SK-N-SH (cell line): ENCODE measurements at regions not wholly inside any gene's neighbourhood (a gene's known extent, or its start where the extent isn't known, plus 50 kb on each side); places are given as distances from the start of the nearest gene placed in this dataset.

Source experiments
- CTCF ChIA-PET: fragments of 300-600, 350-600 bp; formaldehyde crosslinking; extraction: SDS; loops from one replicate; lab custom pipeline; 2021; lab: Yijun Ruan, JAX
- POLR2A ChIA-PET: fragments of 350-600 bp; sonication (Branson Sonifier 250); formaldehyde crosslinking; extraction: SDS; loops from one replicate; lab custom pipeline; 2020; ENCODE audit warnings: antibody characterized with exemption, inconsistent platforms; lab: Yijun Ruan, JAX
- DNase-seq: peaks from one replicate; pipeline ENCODE4 v3.0.0; 2012
- H2AFZ ChIP-seq: fragments of 200-600 bp; sonication (generic); 2 replicates; pipeline ENCODE4 v1.8.1; 2016; ENCODE audit warnings: antibody characterized with exemption, mild to moderate bottlenecking, low read depth
- H3F3A ChIP-seq: fragments of 200-600 bp; sonication (generic); replicated peaks from 2 replicates; pipeline ENCODE3; 2016; ENCODE audit warnings: antibody characterized with exemption, mild to moderate bottlenecking; ENCODE audit not compliant: insufficient read depth
- H3K27ac ChIP-seq, 2 experiments: fragments of 200-500 bp in 1 of 2; fragments of 200-600 bp in 1 of 2; sonication (Bioruptor generic) in 1 of 2; sonication (generic), shearing (Covaris generic) in 1 of 2; 2 replicates each; pipeline versions ENCODE4 v1.5.1 to v1.6.1; 2014 to 2016; ENCODE audit warnings: low read depth in 2 of 2, inconsistent platforms in 1 of 2, low read length in 1 of 2, mild to moderate bottlenecking in 1 of 2, mixed read lengths in 1 of 2
- H3K27me3 ChIP-seq: fragments of 200-600 bp; sonication (generic), shearing (Covaris generic); 2 replicates; pipeline ENCODE4 v1.6.1; 2016; ENCODE audit warnings: mixed run types; ENCODE audit not compliant: insufficient read depth
- H3K36me3 ChIP-seq, 2 experiments: fragments of 200-500 bp in 1 of 2; fragments of 200-600 bp in 1 of 2; sonication (Bioruptor generic) in 1 of 2; sonication (generic) in 1 of 2; replicated peaks in 1 of 2; 2 replicates each; pipeline versions ENCODE3 to v1.5.1; 2014 to 2016; ENCODE audit warnings: low read length in 1 of 2, mild to moderate bottlenecking in 1 of 2; ENCODE audit not compliant: insufficient read depth in 2 of 2, control insufficient read depth in 1 of 2
- H3K4me1 ChIP-seq, 2 experiments: fragments of 200-500 bp in 1 of 2; fragments of 200-600 bp in 1 of 2; sonication (Bioruptor generic) in 1 of 2; sonication (generic), shearing (Covaris generic) in 1 of 2; 2 replicates each; pipeline versions ENCODE4 v1.5.1 to v1.6.1; 2014 to 2016; ENCODE audit warnings: low read depth in 1 of 2, low read length in 1 of 2, mixed run types in 1 of 2; ENCODE audit not compliant: insufficient read depth in 2 of 2, control insufficient read depth in 1 of 2
- H3K4me2 ChIP-seq: fragments of 200-600 bp; sonication (generic), shearing (Covaris generic); 2 replicates; pipeline ENCODE4 v1.6.1; 2017; ENCODE audit warnings: mixed run types
- H3K4me3 ChIP-seq, 2 experiments: fragments of 200-500 bp in 1 of 2; fragments of 200-600 bp in 1 of 2; sonication (Bioruptor generic) in 1 of 2; sonication (generic), shearing (Covaris generic) in 1 of 2; 2 replicates each; pipeline versions ENCODE4 v1.5.1 to v1.8.1; 2014 to 2016; ENCODE audit warnings: low read depth in 2 of 2, inconsistent platforms in 1 of 2, low read length in 1 of 2, mild to moderate bottlenecking in 1 of 2, mixed read lengths in 1 of 2, moderate library complexity in 1 of 2
- H3K79me2 ChIP-seq: fragments of 200-600 bp; sonication (generic); 2 replicates; pipeline ENCODE4 v1.8.1; 2017; ENCODE audit warnings: mild to moderate bottlenecking; ENCODE audit not compliant: insufficient read depth
- H3K9ac ChIP-seq: fragments of 200-600 bp; sonication (generic); 2 replicates; pipeline ENCODE4 v1.6.1; 2017; ENCODE audit warnings: mixed run types
- H3K9me2 ChIP-seq: fragments of 200-600 bp; sonication (generic); 2 replicates; pipeline ENCODE4 v1.6.1; 2017; ENCODE audit warnings: mixed run types
- H3K9me3 ChIP-seq: fragments of 200-600 bp; sonication (generic); 2 replicates; pipeline ENCODE4 v1.6.1; 2017; ENCODE audit warnings: mixed run types, mild to moderate bottlenecking, moderate library complexity
- H4K20me1 ChIP-seq: fragments of 200-600 bp; sonication (generic); 2 replicates; pipeline ENCODE4 v1.6.1; 2017; ENCODE audit warnings: mild to moderate bottlenecking, mixed run types; ENCODE audit not compliant: insufficient read depth
- GABPA ChIP-seq: IDR thresholded peaks from 2 replicates; pipeline ENCODE4 v1.4.0; 2012; ENCODE audit warnings: low read depth, mild to moderate bottlenecking
- GATA2 ChIP-seq: sonication (generic); formaldehyde crosslinking; IDR thresholded peaks from 2 replicates; pipeline ENCODE4 v1.5.0; 2020; ENCODE audit warnings: mild to moderate bottlenecking, missing genetic modification reagents
- MAX ChIP-seq: IDR thresholded peaks from 2 replicates; pipeline ENCODE4 v1.4.0; 2012; ENCODE audit warnings: low read depth
- MXI1 ChIP-seq: IDR thresholded peaks from 2 replicates; pipeline ENCODE4 v1.6.1; 2012; ENCODE audit warnings: mild to moderate bottlenecking, low read depth, low read length, improper control_type of control experiment
- RFX5 ChIP-seq: IDR thresholded peaks from 2 replicates; pipeline ENCODE4 v1.6.1; 2012; ENCODE audit warnings: mild to moderate bottlenecking, improper control_type of control experiment, low read length
- RXRA ChIP-seq: IDR thresholded peaks from 2 replicates; pipeline ENCODE4 v1.4.0; 2012; ENCODE audit warnings: low read depth, mild to moderate bottlenecking, borderline replicate concordance
- SIN3A ChIP-seq: IDR thresholded peaks from 2 replicates; pipeline ENCODE4 v1.6.1; 2012; ENCODE audit warnings: low read depth, mild to moderate bottlenecking, low read length, moderate library complexity, borderline replicate concordance
- TAF1 ChIP-seq: IDR thresholded peaks from 2 replicates; pipeline ENCODE4 v1.6.1; 2012; ENCODE audit warnings: low read depth, mild to moderate bottlenecking, low read length, moderate library complexity, borderline replicate concordance
- TCF12 ChIP-seq: IDR thresholded peaks from 2 replicates; pipeline ENCODE4 v1.4.0; 2012
- TEAD4 ChIP-seq: IDR thresholded peaks from 2 replicates; pipeline ENCODE4 v1.4.0; 2012; ENCODE audit warnings: mild to moderate bottlenecking, borderline replicate concordance; ENCODE audit not compliant: insufficient read depth
- WGBS: methylation state at CpG from one replicate; pipeline ENCODE4 v1.1.6; 2017; ENCODE audit warnings: low lambda C conversion rate; 5-methylcytosine and 5-hydroxymethylcytosine counted together
- TF ChIP-seq, protein P1 (sequence below): fragments of 150-350 bp; IDR thresholded peaks from 2 replicates; pipeline ENCODE4 v1.6.1; 2016; ENCODE audit warnings: mild to moderate bottlenecking, low read depth, low read length
- TF ChIP-seq, protein P2 (sequence below): IDR thresholded peaks from 2 replicates; pipeline ENCODE4 v1.6.1; 2012; ENCODE audit warnings: mild to moderate bottlenecking, low read depth, low read length, moderate library complexity

DNA sequence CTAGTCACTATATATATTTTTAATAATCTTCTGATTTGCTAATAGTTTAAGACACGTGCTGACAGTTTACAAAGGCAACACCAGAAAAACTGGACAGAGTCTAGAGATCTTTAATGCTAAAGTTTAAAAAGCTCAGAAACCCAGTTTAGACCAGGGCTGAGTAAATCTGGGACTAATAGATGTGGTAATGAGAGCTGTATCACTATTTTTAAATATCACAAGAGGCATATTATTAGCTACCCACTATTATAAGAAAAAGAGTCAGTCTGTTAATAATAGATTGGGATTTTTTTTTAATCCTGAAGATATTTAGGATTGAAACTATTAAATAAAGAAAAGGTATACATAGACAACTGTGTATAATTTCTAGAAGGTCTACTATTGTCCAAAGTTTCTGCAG is 299.9 kb downstream of the ZEB2 start:
- TF ChIP-seq RFX5 = no peak
- TF ChIP-seq MXI1 = no peak
- CTCF ChIA-PET = no interaction called here

DNA sequence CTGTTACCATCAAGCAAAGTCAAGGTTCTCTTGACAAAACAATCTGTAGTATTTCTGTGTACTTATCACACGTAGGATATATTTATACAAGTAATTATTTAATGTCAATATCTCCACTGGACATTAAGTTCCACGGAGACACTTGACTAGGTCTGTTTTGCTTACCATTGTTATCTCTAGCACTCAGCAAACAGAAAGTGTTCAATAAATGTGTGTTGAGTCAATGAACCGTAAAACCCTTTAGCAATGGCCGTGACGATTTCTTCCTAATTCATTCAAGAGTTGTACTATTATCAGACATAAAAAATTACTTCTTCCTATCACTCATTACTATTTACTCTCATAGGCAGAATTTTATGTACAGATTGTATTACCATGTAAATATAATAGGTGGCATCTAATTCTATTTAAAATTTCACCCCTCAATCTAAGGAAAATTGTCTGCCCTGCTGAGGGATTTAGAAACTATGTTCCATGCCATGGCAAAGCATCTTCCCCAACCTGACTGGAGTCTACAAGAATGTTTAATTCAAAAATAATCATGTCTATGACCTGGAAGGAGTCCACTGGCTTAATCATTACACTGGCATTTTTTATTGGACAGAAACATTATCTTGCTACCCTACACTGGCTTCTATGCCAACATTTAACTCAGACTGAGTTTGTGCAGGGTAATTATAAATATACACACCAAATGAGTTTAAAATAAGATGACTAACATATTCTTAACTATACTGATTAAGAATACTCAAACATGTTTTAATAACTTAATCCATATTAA is 301.9 kb downstream of the ZEB2 start:
- Histone ChIP-seq H3K9ac (no peak overlapping the region), H3K4me3 (no peak overlapping the region), H3K4me2 (no peak overlapping the region), H4K20me1 (no peaks in the 10 kb centered on the region), H3K79me2 (no peaks in the 10 kb centered on the region), H3K36me3 (no peaks in the 10 kb centered on the region), H2AFZ (no peak overlapping the region), H3K27me3 (no peaks in the 10 kb centered on the region), H3K27ac (no peak overlapping the region), H3K4me1 (peaks cover 0 to 2% of the 10 kb centered on the region in 2 experiments; a peak in 2 of 4 replicates), H3K9me3 (no peaks in the 10 kb centered on the region), H3K9me2 (no peaks in the 10 kb centered on the region), H3F3A (no peaks in the 10 kb centered on the region)
- no peak for DNase-seq
- ChIA-PET POLR2A (no interaction called here), CTCF (no interaction called here)
- WGBS = 82% methylated on average over 5 of the region's 5 CpGs
- no peak for TF ChIP-seq MAX
- TF ChIP-seq, protein P1, sequence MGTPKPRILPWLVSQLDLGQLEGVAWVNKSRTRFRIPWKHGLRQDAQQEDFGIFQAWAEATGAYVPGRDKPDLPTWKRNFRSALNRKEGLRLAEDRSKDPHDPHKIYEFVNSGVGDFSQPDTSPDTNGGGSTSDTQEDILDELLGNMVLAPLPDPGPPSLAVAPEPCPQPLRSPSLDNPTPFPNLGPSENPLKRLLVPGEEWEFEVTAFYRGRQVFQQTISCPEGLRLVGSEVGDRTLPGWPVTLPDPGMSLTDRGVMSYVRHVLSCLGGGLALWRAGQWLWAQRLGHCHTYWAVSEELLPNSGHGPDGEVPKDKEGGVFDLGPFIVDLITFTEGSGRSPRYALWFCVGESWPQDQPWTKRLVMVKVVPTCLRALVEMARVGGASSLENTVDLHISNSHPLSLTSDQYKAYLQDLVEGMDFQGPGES = no peak
- no peak for TF ChIP-seq MXI1
- no peak for TF ChIP-seq TEAD4
- TF ChIP-seq TCF12 = no peak
- no peak for TF ChIP-seq RXRA
- no peak for TF ChIP-seq GATA2 (CRISPR knock-in tag)
- no peak for TF ChIP-seq GABPA
- TF ChIP-seq, protein P2, sequence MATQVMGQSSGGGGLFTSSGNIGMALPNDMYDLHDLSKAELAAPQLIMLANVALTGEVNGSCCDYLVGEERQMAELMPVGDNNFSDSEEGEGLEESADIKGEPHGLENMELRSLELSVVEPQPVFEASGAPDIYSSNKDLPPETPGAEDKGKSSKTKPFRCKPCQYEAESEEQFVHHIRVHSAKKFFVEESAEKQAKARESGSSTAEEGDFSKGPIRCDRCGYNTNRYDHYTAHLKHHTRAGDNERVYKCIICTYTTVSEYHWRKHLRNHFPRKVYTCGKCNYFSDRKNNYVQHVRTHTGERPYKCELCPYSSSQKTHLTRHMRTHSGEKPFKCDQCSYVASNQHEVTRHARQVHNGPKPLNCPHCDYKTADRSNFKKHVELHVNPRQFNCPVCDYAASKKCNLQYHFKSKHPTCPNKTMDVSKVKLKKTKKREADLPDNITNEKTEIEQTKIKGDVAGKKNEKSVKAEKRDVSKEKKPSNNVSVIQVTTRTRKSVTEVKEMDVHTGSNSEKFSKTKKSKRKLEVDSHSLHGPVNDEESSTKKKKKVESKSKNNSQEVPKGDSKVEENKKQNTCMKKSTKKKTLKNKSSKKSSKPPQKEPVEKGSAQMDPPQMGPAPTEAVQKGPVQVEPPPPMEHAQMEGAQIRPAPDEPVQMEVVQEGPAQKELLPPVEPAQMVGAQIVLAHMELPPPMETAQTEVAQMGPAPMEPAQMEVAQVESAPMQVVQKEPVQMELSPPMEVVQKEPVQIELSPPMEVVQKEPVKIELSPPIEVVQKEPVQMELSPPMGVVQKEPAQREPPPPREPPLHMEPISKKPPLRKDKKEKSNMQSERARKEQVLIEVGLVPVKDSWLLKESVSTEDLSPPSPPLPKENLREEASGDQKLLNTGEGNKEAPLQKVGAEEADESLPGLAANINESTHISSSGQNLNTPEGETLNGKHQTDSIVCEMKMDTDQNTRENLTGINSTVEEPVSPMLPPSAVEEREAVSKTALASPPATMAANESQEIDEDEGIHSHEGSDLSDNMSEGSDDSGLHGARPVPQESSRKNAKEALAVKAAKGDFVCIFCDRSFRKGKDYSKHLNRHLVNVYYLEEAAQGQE = no peak
- no peak for TF ChIP-seq TAF1
- no peak for TF ChIP-seq SIN3A

More for the DNA sequence above, 299.9 kb downstream of the ZEB2 start:
- no peaks in the 10 kb centered on the region for H3F3A ChIP-seq
- H3K36me3 ChIP-seq = no peaks in the 10 kb centered on the region
- DNase-seq = no peak
- H3K4me1 ChIP-seq = peaks cover 0 to 2% of the 10 kb centered on the region in 2 experiments; a peak in 3 of 4 replicates
- WGBS = 94% methylated on average over 1 of the region's 1 CpG
- no peaks in the 10 kb centered on the region for H3K27me3 ChIP-seq
- no peak overlapping the region for H3K4me2 ChIP-seq
- H3K9me3 ChIP-seq = no peaks in the 10 kb centered on the region
- no peak overlapping the region for H3K4me3 ChIP-seq
- no peak overlapping the region for H3K9ac ChIP-seq
- no peaks in the 10 kb centered on the region for H3K79me2 ChIP-seq
- H3K27ac ChIP-seq = no peak overlapping the region
- no peaks in the 10 kb centered on the region for H4K20me1 ChIP-seq
- no peaks in the 10 kb centered on the region for H3K9me2 ChIP-seq
- no peak overlapping the region for H2AFZ ChIP-seq
- POLR2A ChIA-PET = no interaction called here
